Uterus (tissue), 3 donors: ENCODE measurements at regions not wholly inside any gene's neighbourhood (a gene's known extent, or its start where the extent isn't known, plus 50 kb on each side); places are given as distances from the start of the nearest gene placed in this dataset.

ENCODE experiments used
- DNase-seq, 2 donors: peaks; one replicate each; pipeline ENCODE4 v3.0.0-alpha.2; 2019 to 2020
- H3K27ac ChIP-seq, 2 donors: fragments of 200-600 bp; sonication (generic); 1 replicate in 1 of 2; 2 replicates in 1 of 2; pipeline ENCODE4 v1.5.1; 2016 to 2018
- H3K27me3 ChIP-seq, 2 donors: fragments of 200-600 bp; sonication (generic); one replicate each; pipeline ENCODE4 v1.5.1; 2018 to 2019; ENCODE audit warnings: control low read depth in 1 of 2
- H3K36me3 ChIP-seq, 2 donors: fragments of 200-600 bp; sonication (generic); one replicate each; pipeline ENCODE4 v1.5.1; 2019; ENCODE audit warnings: control low read depth in 1 of 2
- H3K4me1 ChIP-seq, 2 donors: fragments of 200-600 bp; sonication (generic); one replicate each; pipeline ENCODE4 v1.5.1; 2018 to 2019; ENCODE audit warnings: control low read depth in 1 of 2
- H3K4me3 ChIP-seq, 2 donors: fragments of 200-600 bp; sonication (generic); 1 replicate in 1 of 2; 2 replicates in 1 of 2; pipeline ENCODE4 v1.5.1; 2018 to 2019; ENCODE audit warnings: mild to moderate bottlenecking in 1 of 2
- H3K9me3 ChIP-seq, 2 donors: fragments of 200-600 bp; sonication (generic); one replicate each; pipeline ENCODE4 v1.5.1; 2019; ENCODE audit warnings: control low read depth in 1 of 2
- CTCF ChIP-seq, 4 experiments: fragments of 200-600 bp in 2 of 4; fragments of 450-650 bp in 2 of 4; sonication (generic) in 2 of 4; IDR thresholded peaks; one replicate each; pipeline ENCODE4 v1.5.1; 2016 to 2019; ENCODE audit warnings: antibody characterized with exemption in 4 of 4, mild to moderate bottlenecking in 2 of 4, moderate library complexity in 1 of 4
- POLR2A ChIP-seq, 2 donors: fragments of 450-650 bp; IDR thresholded peaks; one replicate each; pipeline ENCODE4 v1.6.1; 2016; ENCODE audit warnings: antibody characterized with exemption in 2 of 2, mild to moderate bottlenecking in 1 of 2, moderate library complexity in 1 of 2
- intact Hi-C: fragments of 100-400 bp; cut with DNase I; formaldehyde crosslinking; loops from one replicate; pipeline ENCODE4 v1.15.1; 2023; ENCODE audit warnings: low total_unique reads
- donor health status: DM: yes; HTN: yes; CAD: no.

DNA sequence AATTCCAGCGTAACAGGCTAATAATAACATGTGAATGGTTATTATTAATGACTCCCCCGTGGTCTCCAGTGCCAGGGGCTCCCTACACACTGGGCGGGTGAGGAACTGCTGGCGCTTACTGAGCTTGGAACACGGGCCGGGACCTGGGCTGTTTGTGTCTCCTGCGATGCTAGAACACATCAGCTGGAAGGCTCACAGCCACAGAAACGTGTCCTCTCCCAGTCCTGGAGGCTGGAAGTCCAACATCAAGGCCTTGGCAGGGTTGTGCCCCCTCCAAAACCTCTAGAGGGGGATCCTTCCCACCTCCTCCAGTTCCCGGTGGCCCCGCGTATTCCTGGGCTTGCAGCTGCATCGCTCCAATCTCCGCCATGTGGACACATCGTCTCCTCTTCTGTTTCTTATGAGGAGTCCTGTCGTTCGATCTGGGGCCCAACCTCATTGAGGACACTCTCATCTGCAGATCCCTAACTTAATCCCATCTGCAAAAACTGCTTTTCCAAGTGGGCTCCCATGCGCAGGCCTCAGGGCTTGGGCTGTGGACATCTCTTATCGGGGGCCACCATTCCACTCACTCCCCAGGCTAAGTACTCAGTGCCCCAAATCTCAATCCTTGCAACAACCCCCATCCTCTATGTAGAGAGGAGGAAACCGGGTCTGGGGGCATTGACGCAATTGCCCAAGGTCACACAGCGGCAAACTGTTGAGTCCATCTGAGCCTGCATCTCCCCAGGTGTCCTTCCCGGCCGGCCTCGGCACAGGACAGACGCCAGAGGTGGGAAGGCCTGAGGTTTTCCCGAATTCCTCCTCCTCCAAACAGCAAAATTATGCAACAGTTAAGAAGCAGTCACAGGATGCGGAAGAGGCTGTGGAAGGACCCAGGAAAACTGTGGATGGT, 193.9 kb downstream of the IRF8 start:
- DNase-seq: no peak
- H3K36me3 ChIP-seq: no peaks in the 10 kb centered on the region
- no peak overlapping the region for H3K4me3 ChIP-seq
- intact Hi-C loops: no loop called here
- H3K9me3 ChIP-seq: no peaks in the 10 kb centered on the region
- no peaks in the 10 kb centered on the region for H3K27me3 ChIP-seq
- no peaks in the 10 kb centered on the region for H3K4me1 ChIP-seq
- H3K27ac ChIP-seq: no peak overlapping the region
- TF ChIP-seq POLR2A (IDR thresholded peaks at IDR 0.05) (no peak), CTCF (IDR thresholded peaks at IDR 0.05) (no peak)

DNA sequence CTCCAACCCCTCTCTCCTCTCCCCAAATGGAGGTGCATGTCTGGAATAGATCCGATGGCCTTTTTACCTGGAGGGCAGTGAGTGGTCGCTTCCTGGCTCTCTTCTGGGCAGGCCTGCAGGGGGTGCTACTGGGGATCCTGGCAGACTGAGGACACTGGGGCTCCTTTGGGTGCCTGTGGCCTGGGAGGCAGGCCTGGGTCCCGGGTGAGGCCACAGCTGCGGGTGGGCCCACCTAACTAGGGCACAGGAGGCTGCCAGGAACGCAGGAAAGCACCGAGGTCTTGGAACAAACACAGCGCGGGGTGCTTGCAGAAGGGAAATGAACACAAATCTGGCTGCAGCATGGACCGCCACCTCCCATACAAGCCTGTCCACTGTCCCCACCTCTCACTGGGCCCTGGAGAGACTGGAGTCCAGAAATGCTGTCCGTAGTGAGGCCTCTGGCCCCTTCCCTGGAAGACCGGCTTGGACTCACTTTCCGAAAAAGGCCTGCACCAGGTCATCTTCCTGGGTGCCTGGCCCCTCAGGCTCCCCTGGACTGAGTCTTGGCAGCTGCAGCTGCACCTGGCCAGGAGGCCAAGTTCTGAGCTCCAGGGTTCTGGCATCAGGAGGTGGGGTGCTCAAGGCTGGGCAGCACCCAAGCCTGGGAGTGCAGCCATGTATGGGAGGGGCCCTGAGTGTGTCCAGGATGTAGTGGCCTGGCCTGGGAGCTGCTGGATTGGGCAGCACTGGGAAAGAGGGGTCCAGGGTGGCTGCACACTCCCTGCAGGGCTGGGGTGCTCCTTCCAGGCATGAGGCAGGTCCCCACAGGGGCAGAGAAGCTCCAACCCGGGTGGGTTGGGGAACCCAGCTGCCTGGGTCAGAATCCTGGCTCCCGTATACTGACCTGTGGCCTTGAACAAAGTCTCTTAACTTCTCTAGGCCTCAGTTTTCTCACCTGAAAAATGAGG, 195.1 kb downstream of the IRF8 start:
- no peak for TF ChIP-seq CTCF (IDR thresholded peaks at IDR 0.05)
- no peak for TF ChIP-seq POLR2A (IDR thresholded peaks at IDR 0.05)
- Histone ChIP-seq H3K36me3 (no peaks in the 10 kb centered on the region), H3K4me1 (no peaks in the 10 kb centered on the region), H3K9me3 (no peaks in the 10 kb centered on the region), H3K27ac (no peak overlapping the region), H3K27me3 (no peaks in the 10 kb centered on the region), H3K4me3 (no peak overlapping the region)
- intact Hi-C loops: no loop called here
- DNase-seq: no peak

DNA sequence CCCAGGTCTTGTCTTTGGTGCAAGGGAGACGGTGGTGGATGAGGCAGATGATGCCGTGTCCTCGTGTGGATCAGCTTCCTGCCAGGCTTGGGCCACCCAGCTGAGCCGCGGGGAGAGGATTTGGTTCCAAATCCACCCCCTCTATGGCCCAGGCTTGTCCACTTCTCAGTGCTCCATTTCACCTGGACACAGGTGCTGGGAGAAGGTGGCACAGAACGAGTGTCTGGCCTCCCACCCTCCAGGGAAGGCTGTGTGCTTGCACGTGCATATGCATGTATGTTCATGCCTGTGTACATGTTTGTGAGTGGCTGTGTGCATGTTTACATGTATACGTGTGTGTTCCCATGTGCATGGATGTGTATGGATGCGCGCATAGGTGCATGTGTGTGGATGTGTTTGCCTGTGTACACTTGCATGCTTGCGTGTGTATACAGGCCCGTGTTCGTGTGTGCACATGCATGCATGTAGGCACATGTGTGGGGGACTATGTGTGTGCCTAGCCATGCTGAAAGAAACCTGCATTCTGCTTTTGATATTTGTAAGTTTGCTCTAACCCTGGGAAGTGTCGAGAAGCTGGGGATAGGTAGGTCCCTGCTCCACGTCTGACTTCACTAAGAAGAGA, 196.3 kb downstream of the IRF8 start:
- Histone ChIP-seq H3K9me3 (no peaks in the 10 kb centered on the region), H3K36me3 (no peaks in the 10 kb centered on the region), H3K27ac (no peak overlapping the region), H3K4me1 (no peaks in the 10 kb centered on the region), H3K27me3 (no peaks in the 10 kb centered on the region), H3K4me3 (no peak overlapping the region)
- intact Hi-C loops: no loop called here
- DNase-seq: no peak
- no peak for TF ChIP-seq CTCF (IDR thresholded peaks at IDR 0.05)
- no peak for TF ChIP-seq POLR2A (IDR thresholded peaks at IDR 0.05)

DNA sequence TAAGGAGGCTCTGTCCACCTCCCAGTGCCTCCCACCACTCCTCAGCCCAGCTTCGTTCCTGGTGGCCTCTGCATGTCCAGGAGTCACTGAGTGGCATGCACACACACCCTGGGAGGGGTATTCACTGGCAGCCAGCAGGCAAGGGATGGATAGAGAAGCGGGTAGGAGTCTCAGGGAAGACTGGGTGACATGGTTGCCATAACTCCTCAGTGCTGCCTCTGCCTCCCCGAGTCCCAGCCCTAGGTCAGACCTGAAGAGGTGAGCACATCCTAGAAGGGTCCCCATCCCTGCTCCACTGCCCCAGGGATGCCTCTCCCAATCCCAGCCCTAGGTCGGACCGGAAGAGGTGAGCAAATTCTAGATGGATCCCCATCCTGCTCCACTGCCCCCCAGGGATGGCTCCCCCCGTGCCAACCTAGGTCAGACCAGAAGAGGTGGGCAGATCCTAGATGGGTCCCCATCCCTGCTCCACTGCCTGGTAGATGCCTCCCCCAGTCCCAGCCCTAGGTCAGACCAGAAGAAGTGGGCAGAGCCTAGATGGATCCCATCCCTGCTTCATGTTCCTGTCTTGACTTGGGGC, 197.0 kb downstream of the IRF8 start:
- Histone ChIP-seq H3K9me3 (no peaks in the 10 kb centered on the region), H3K4me3 (no peak overlapping the region), H3K27me3 (no peaks in the 10 kb centered on the region), H3K4me1 (no peaks in the 10 kb centered on the region), H3K36me3 (no peaks in the 10 kb centered on the region), H3K27ac (no peak overlapping the region)
- intact Hi-C loops: no loop called here
- no peak for TF ChIP-seq CTCF (IDR thresholded peaks at IDR 0.05)
- no peak for TF ChIP-seq POLR2A (IDR thresholded peaks at IDR 0.05)
- DNase-seq: no peak
